ENCODE measurements at regions not wholly inside any gene's neighbourhood (a gene's known extent, or its start where the extent isn't known, plus 50 kb on each side); places are given as distances from the start of the nearest gene placed in this dataset.

DNA sequence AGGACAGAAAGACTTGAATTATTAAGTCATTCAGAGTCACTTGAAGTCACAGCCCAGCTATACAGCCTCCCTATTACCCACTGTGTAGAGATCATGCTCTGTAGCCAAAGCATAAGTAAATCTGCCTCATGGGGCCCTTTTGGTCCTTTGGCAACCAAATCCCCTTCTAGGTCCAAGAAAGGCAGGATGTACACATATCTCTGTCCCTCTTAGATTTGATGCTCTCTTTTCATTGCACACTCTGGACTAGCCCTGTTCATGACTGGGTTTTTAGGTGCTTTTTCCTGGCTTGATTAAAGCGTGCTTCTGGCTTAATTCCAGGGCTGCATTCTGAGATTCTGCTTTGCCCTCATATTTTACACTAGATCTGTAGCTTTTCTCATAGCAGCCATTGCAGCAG is 296.8 kb downstream of the TENT5A start:
- H3K27ac ChIP-seq (ENCODE audit: low read length): no peak overlapping the region

GRCh38 chr6:81451787-81452186 is 300.7 kb downstream of the TENT5A start:
- no peaks in the 10 kb centered on the region for H3K36me3 ChIP-seq (ENCODE audit: control insufficient read depth in 1 of 2, insufficient read depth in 2 of 2, low read length in 2 of 2)
- H3K9me3 ChIP-seq (ENCODE audit: control insufficient read depth in 1 of 2, low read length in 2 of 2): no peaks in the 10 kb centered on the region
- H3K4me1 ChIP-seq (ENCODE audit: control insufficient read depth in 1 of 2, insufficient read depth in 2 of 2, low read length in 2 of 2): no peaks in the 10 kb centered on the region
- no peaks in the 10 kb centered on the region for H3K27me3 ChIP-seq (ENCODE audit: low read depth, low read length)
- H3K27ac ChIP-seq (ENCODE audit: low read length): no peak overlapping the region
- no peak overlapping the region for H3K4me3 ChIP-seq (ENCODE audit: low read depth in 1 of 2, low read length in 2 of 2)

More for the DNA sequence above, 296.8 kb downstream of the TENT5A start:
- no peaks in the 10 kb centered on the region for H3K27me3 ChIP-seq (ENCODE audit: low read depth, low read length)
- H3K4me3 ChIP-seq (ENCODE audit: low read depth in 1 of 2, low read length in 2 of 2): no peak overlapping the region
- H3K4me1 ChIP-seq (ENCODE audit: control insufficient read depth in 1 of 2, insufficient read depth in 2 of 2, low read length in 2 of 2): no peaks in the 10 kb centered on the region
- no peaks in the 10 kb centered on the region for H3K9me3 ChIP-seq (ENCODE audit: control insufficient read depth in 1 of 2, low read length in 2 of 2)
- no peaks in the 10 kb centered on the region for H3K36me3 ChIP-seq (ENCODE audit: control insufficient read depth in 1 of 2, insufficient read depth in 2 of 2, low read length in 2 of 2)

DNA sequence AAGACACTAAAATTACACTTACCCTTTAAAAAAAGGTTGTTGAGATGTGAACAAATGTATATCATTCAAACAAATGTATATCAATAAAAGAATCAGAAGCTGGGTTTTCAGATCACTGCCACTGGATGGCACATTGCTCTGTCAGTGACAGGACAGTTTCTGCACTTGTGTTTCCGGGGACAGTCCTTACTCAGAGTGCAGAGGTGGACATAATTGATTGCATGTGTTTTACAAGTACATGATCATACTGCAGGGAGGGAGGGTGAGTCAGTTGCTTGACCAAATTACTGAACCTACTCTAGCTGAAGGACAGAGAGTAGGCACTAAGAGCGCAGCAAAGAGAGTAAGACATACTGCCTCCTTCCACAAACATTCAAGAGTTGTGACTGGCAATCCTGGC is 302.3 kb downstream of the TENT5A start:
- H3K4me3 ChIP-seq (ENCODE audit: low read depth in 1 of 2, low read length in 2 of 2): no peak overlapping the region
- no peaks in the 10 kb centered on the region for H3K4me1 ChIP-seq (ENCODE audit: control insufficient read depth in 1 of 2, insufficient read depth in 2 of 2, low read length in 2 of 2)
- no peaks in the 10 kb centered on the region for H3K27me3 ChIP-seq (ENCODE audit: low read depth, low read length)
- no peaks in the 10 kb centered on the region for H3K36me3 ChIP-seq (ENCODE audit: control insufficient read depth in 1 of 2, insufficient read depth in 2 of 2, low read length in 2 of 2)
- H3K27ac ChIP-seq (ENCODE audit: low read length): no peak overlapping the region
- no peaks in the 10 kb centered on the region for H3K9me3 ChIP-seq (ENCODE audit: control insufficient read depth in 1 of 2, low read length in 2 of 2)

GRCh38 chr6:81446509-81446908 is 306.0 kb downstream of the TENT5A start:
- Histone ChIP-seq H3K4me1 (ENCODE audit: control insufficient read depth in 1 of 2, insufficient read depth in 2 of 2, low read length in 2 of 2) (no peaks in the 10 kb centered on the region), H3K4me3 (ENCODE audit: low read depth in 1 of 2, low read length in 2 of 2) (no peak overlapping the region), H3K27ac (ENCODE audit: low read length) (no peak overlapping the region), H3K36me3 (ENCODE audit: control insufficient read depth in 1 of 2, insufficient read depth in 2 of 2, low read length in 2 of 2) (no peaks in the 10 kb centered on the region), H3K27me3 (ENCODE audit: low read depth, low read length) (no peaks in the 10 kb centered on the region), H3K9me3 (ENCODE audit: control insufficient read depth in 1 of 2, low read length in 2 of 2) (peaks cover 0 to 2% of the 10 kb centered on the region in 2 donors)

- peak overlapping the region in 1 of 2 donors; percentile 14 for H3K4me3 ChIP-seq (ENCODE audit: low read depth in 1 of 2, low read length in 2 of 2)
- no peaks in the 10 kb centered on the region for H3K36me3 ChIP-seq (ENCODE audit: control insufficient read depth in 1 of 2, insufficient read depth in 2 of 2, low read length in 2 of 2)
- H3K27ac ChIP-seq (ENCODE audit: low read length): no peak overlapping the region
- H3K4me1 ChIP-seq (ENCODE audit: control insufficient read depth in 1 of 2, insufficient read depth in 2 of 2, low read length in 2 of 2): no peaks in the 10 kb centered on the region
- H3K27me3 ChIP-seq (ENCODE audit: low read depth, low read length): no peaks in the 10 kb centered on the region
- H3K9me3 ChIP-seq (ENCODE audit: control insufficient read depth in 1 of 2, low read length in 2 of 2): peaks cover 6 to 23% of the 10 kb centered on the region in 2 donors
Measured at GRCh38 chr6:81439417-81439816, 313.1 kb downstream of the TENT5A start.

- peaks cover 6 to 23% of the 10 kb centered on the region in 2 donors for H3K9me3 ChIP-seq (ENCODE audit: control insufficient read depth in 1 of 2, low read length in 2 of 2)
- no peaks in the 10 kb centered on the region for H3K4me1 ChIP-seq (ENCODE audit: control insufficient read depth in 1 of 2, insufficient read depth in 2 of 2, low read length in 2 of 2)
- H3K27ac ChIP-seq (ENCODE audit: low read length): no peak overlapping the region
- H3K36me3 ChIP-seq (ENCODE audit: control insufficient read depth in 1 of 2, insufficient read depth in 2 of 2, low read length in 2 of 2): no peaks in the 10 kb centered on the region
- no peak overlapping the region for H3K4me3 ChIP-seq (ENCODE audit: low read depth in 1 of 2, low read length in 2 of 2)
- no peaks in the 10 kb centered on the region for H3K27me3 ChIP-seq (ENCODE audit: low read depth, low read length)
Measured at GRCh38 chr6:81436990-81437389, 315.5 kb downstream of the TENT5A start.

- Histone ChIP-seq H3K4me3 (ENCODE audit: low read depth in 1 of 2, low read length in 2 of 2) (no peak overlapping the region), H3K4me1 (ENCODE audit: control insufficient read depth in 1 of 2, insufficient read depth in 2 of 2, low read length in 2 of 2) (no peaks in the 10 kb centered on the region), H3K27ac (ENCODE audit: low read length) (no peak overlapping the region)
Measured at GRCh38 chr6:81413306-81413705, 339.2 kb downstream of the TENT5A start.

DNA sequence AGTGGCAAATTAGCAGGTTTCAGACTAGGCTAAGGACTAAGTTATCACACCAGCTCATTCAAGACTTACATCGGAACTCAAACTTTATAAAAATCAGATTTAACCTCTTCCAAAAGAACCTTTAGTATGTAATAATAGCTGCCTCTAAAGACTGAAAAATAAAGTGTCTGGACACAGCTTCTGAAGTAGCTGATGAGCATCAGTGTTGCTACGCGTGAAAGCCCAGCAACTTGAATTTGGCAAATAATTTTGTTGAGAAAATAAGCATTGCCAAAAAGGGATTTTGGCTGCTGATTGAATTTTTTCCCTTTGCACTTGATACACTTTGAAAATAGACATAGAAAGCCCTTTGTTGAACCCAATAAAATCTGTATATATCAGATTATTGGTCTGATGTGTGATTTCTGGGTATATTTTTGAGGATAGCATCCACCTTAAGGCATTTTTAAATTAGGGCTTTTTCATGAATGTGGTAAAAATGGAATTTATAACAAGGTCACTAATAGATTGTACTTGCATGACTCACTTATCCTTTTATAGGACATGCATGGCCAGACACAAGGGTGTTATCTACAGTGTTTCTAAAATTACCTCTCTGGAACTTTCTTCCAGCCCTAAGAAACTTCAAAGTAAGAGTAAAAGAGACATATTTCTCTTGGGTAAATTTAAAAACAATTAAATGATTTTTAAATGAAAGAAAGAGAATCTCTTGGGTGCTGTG is 350.4 kb downstream of the TENT5A start:
- H3K9me3 ChIP-seq (ENCODE audit: control insufficient read depth in 1 of 2, low read length in 2 of 2): no peaks in the 10 kb centered on the region
- H3K4me1 ChIP-seq (ENCODE audit: control insufficient read depth in 1 of 2, insufficient read depth in 2 of 2, low read length in 2 of 2): peaks cover 0 to 3% of the 10 kb centered on the region in 2 donors
- no peaks in the 10 kb centered on the region for H3K27me3 ChIP-seq (ENCODE audit: low read depth, low read length)
- H3K36me3 ChIP-seq (ENCODE audit: control insufficient read depth in 1 of 2, insufficient read depth in 2 of 2, low read length in 2 of 2): no peaks in the 10 kb centered on the region
- no peak overlapping the region for H3K4me3 ChIP-seq (ENCODE audit: low read depth in 1 of 2, low read length in 2 of 2)
- no peak overlapping the region for H3K27ac ChIP-seq (ENCODE audit: low read length)

More at GRCh38 chr6:81413306-81413705, 339.2 kb downstream of the TENT5A start:
- no peaks in the 10 kb centered on the region for H3K27me3 ChIP-seq (ENCODE audit: low read depth, low read length)
- H3K9me3 ChIP-seq (ENCODE audit: control insufficient read depth in 1 of 2, low read length in 2 of 2): peaks cover 0 to 2% of the 10 kb centered on the region in 2 donors
- H3K36me3 ChIP-seq (ENCODE audit: control insufficient read depth in 1 of 2, insufficient read depth in 2 of 2, low read length in 2 of 2): no peaks in the 10 kb centered on the region

- Histone ChIP-seq H3K27ac (ENCODE audit: low read length) (no peak overlapping the region), H3K36me3 (ENCODE audit: control insufficient read depth in 1 of 2, insufficient read depth in 2 of 2, low read length in 2 of 2) (no peaks in the 10 kb centered on the region), H3K4me3 (ENCODE audit: low read depth in 1 of 2, low read length in 2 of 2) (no peak overlapping the region), H3K9me3 (ENCODE audit: control insufficient read depth in 1 of 2, low read length in 2 of 2) (no peaks in the 10 kb centered on the region), H3K4me1 (ENCODE audit: control insufficient read depth in 1 of 2, insufficient read depth in 2 of 2, low read length in 2 of 2) (no peaks in the 10 kb centered on the region), H3K27me3 (ENCODE audit: low read depth, low read length) (no peaks in the 10 kb centered on the region)
Measured at GRCh38 chr6:81396916-81397315, 355.6 kb downstream of the TENT5A start.

GRCh38 chr6:81387163-81387562 is 365.3 kb downstream of the TENT5A start:
- H3K9me3 ChIP-seq (ENCODE audit: control insufficient read depth in 1 of 2, low read length in 2 of 2): no peaks in the 10 kb centered on the region
- no peaks in the 10 kb centered on the region for H3K4me1 ChIP-seq (ENCODE audit: control insufficient read depth in 1 of 2, insufficient read depth in 2 of 2, low read length in 2 of 2)
- no peaks in the 10 kb centered on the region for H3K36me3 ChIP-seq (ENCODE audit: control insufficient read depth in 1 of 2, insufficient read depth in 2 of 2, low read length in 2 of 2)
- H3K27ac ChIP-seq (ENCODE audit: low read length): no peak overlapping the region
- no peaks in the 10 kb centered on the region for H3K27me3 ChIP-seq (ENCODE audit: low read depth, low read length)
- H3K4me3 ChIP-seq (ENCODE audit: low read depth in 1 of 2, low read length in 2 of 2): no peak overlapping the region

DNA sequence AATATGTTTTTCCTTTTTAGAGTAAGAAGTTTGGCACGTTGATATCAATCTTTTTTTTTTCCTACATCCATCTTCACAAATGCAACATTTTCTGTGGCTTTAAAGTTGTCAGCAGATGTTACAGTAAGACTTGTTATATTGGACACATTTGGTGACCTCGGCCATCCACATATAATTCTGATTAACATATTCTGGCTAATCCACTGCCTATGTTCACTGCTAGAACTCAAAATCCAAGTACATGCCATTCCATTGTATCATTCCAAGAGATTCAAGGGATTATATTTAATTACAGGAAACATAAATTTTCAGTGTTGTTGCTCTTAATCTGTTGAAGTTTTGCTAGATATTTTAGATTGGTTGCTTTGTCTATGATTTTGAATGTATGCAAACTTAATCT is 367.6 kb downstream of the TENT5A start:
- H3K9me3 ChIP-seq (ENCODE audit: control insufficient read depth in 1 of 2, low read length in 2 of 2): no peaks in the 10 kb centered on the region
- H3K27me3 ChIP-seq (ENCODE audit: low read depth, low read length): no peaks in the 10 kb centered on the region
- H3K27ac ChIP-seq (ENCODE audit: low read length): no peak overlapping the region

DNA sequence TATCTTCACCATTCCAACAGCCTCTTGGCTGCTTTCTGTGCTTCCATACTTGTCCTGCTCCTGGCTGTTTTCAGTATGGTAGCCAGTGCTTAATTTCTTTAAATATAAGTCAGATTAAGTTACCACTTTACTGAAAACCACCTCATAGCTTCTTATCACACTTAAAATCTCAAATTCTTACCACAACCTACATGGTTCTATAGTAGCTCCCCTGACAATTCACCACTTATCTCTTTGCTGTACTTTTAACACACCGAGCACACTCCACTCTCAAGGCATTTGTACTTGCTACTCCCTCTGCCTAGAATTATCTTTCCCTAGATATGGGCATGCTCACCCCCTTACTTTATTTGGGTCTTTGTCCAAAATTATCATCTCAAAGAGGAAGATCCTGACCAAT is 369.0 kb downstream of the TENT5A start:
- no peaks in the 10 kb centered on the region for H3K4me1 ChIP-seq (ENCODE audit: control insufficient read depth in 1 of 2, insufficient read depth in 2 of 2, low read length in 2 of 2)
- no peaks in the 10 kb centered on the region for H3K36me3 ChIP-seq (ENCODE audit: control insufficient read depth in 1 of 2, insufficient read depth in 2 of 2, low read length in 2 of 2)
- H3K27me3 ChIP-seq (ENCODE audit: low read depth, low read length): no peaks in the 10 kb centered on the region
- no peak overlapping the region for H3K4me3 ChIP-seq (ENCODE audit: low read depth in 1 of 2, low read length in 2 of 2)
- no peaks in the 10 kb centered on the region for H3K9me3 ChIP-seq (ENCODE audit: control insufficient read depth in 1 of 2, low read length in 2 of 2)
- no peak overlapping the region for H3K27ac ChIP-seq (ENCODE audit: low read length)

More for the DNA sequence above, 367.6 kb downstream of the TENT5A start:
- H3K4me1 ChIP-seq (ENCODE audit: control insufficient read depth in 1 of 2, insufficient read depth in 2 of 2, low read length in 2 of 2): no peaks in the 10 kb centered on the region
- H3K36me3 ChIP-seq (ENCODE audit: control insufficient read depth in 1 of 2, insufficient read depth in 2 of 2, low read length in 2 of 2): no peaks in the 10 kb centered on the region
- no peak overlapping the region for H3K4me3 ChIP-seq (ENCODE audit: low read depth in 1 of 2, low read length in 2 of 2)

All from muscle layer of duodenum (tissue), 2 donors.